ENCODE measurements at regions not wholly inside any gene's neighbourhood (a gene's known extent, or its start where the extent isn't known, plus 50 kb on each side); places are given as distances from the start of the nearest gene placed in this dataset. TPM values are rescaled to one million over a fixed set of nuclear protein-coding genes. Genes with fewer than 3 reads are reported as not detected.

DNA sequence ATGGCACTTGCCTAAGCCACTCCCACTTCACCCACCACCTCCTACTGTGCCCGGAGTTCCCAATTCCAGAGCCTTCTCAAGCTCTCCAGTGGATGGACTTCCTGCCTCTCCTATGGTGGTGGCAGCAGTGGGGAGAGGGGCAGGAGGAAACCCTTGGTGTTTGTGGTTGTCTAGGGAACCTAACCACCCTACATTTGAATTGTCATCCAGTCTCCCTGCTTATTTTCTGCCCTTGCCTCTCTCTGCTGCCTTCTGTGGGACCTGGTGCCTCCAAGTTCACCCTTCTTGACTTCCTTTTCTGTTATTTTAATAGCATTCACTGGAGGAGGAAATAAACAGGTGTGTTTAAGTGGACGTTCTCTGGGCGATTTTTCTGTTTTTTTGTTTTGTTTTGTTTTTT is 50.0 kb upstream of the HPCAL1 start:
- peaks cover 0 to 30% (median 13%) of the 10 kb centered on the region in 4 donors for H3K9me3 ChIP-seq
- H3K27me3 ChIP-seq, result no peaks in the 10 kb centered on the region
- no peak overlapping the region for H3K27ac ChIP-seq
- H3K36me3 ChIP-seq, result no peaks in the 10 kb centered on the region
- TF ChIP-seq POLR2A (IDR thresholded peaks at IDR 0.05) (no peak), EP300 (IDR thresholded peaks at IDR 0.05) (no peak), CTCF (IDR thresholded peaks at IDR 0.05) (no peak)
- 68 to 85% methylated on average over 3 of the region's 3 CpGs for WGBS, 2 donors
- DNase-seq (ENCODE audit: low spot score in 2 of 2), result no peak
- H3K4me3 ChIP-seq, result no peak overlapping the region
- no peaks in the 10 kb centered on the region for H3K4me1 ChIP-seq

Small RNA genes in the stretch of these regions (small RNA-seq; reads per million reads assigned to genes)
- not detected for gene MIR4261
